ENCODE measurements at regions not wholly inside any gene's neighbourhood (a gene's known extent, or its start where the extent isn't known, plus 50 kb on each side); places are given as distances from the start of the nearest gene placed in this dataset.
A peak's percentile ranks its signal among the peaks of the same experiment; 100 is the strongest.
"Not testable (repeated sequence)": the region's sequence is repeated elsewhere in the genome, so short reads cannot be mapped to it uniquely, and the experiment has no call there.

DNA sequence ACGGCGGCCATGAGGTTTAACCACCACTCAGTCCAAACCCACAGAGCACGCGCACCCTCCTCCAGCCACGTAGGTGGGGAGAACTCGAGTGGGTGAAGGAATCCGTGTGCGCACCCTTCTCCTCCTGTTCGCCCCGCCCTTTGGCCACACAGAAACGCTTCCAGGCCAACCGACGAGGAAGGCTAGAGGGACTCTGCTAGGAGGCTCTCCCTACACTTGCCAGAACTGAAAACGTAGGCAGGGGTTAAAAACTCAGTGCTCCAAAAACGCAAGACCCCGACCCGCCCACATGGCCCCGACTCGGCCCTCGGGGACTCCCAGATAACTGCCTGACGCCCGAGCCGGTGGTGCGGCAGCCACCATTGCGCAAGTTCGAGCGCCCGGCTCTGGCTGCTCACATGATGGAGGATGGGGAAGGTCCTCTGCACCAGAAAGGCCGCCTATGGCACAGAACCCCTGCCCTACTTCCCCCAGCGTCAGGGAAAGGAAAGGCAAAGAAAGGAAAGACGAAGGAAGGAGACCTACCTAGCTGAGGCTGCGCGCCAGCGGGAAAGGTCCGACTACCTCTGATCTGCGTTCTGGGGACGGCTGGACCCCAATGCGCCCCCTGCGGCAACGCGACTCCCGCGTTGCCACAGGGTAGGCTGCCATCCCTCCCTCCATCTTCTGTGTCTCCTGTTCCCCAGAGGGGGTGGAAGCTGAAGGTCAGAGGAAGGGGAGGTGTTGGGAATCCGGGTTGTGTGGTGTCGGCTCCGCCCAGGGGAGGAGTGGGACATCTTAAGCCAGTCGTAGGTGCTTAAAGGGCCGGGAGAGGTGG lies 201.9 kb upstream of the AGTR2 start:
- peak; percentile 25 for DNase-seq

GRCh38 chrX:115970718-115971117 lies 199.8 kb upstream of the AGTR2 start:
- DNase-seq: no peak

- no peak for DNase-seq
These were observed 197.8 kb upstream of the AGTR2 start for GRCh38 chrX:115972717-115973116.

- no peak for DNase-seq
These were observed 192.5 kb upstream of the AGTR2 start for GRCh38 chrX:115978068-115978467.

DNA sequence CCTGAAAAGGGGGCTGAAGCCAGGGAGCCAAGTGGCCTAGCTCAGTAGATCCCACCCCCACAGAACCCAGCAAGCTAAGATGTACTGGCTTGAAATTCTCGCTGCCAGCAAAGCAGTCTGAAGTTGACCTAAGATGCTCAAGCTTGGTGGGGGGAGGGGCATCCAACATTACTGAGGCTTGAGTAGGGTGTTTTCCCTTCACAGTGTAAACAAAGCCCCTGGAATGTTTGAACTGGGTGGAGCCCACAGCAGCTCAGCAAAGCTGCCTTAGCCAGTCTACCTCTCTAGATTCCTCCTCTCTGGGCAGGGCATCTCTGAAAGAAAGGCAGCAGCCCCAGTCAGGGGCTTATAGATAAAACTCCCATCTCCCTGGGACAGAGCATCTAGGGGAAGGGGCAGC lies 187.4 kb upstream of the AGTR2 start:
- not testable (repeated sequence) for DNase-seq

DNA sequence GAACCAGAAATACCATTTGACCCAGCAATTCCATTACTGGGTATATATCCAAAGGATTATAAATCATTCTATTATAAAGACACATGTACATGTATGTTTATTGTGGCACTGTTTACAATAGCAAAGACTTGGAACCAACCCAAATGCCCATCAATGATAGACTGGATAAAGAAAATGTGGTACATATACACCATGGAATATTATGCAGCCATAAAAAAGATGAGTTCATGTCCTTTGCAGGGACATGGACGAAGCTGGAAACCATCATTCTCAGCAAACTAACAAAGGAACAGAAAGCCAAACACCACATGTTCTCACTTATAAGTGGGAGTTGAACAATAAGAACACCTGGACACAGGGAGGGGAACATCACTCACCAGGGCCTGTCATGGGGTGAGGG lies 183.1 kb upstream of the AGTR2 start:
- not testable (repeated sequence) for DNase-seq

DNA sequence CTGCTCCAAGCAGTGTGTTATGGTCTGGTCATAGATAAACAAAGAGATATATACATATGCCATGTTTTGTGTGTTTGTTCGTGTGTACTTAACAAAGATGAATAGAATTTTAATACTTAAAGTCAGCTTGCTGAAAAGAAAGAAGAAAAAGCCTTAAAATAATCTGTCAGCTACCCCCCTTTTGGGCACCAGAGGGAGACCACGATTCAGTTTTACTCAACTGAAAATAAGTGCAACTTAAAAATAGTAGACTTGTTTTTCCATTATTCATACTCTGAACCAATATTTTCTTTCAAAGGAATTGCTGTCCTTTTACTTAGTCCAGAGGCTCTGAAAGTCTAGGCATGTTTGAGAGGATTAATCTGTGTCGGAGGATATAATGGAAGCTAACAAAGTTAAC lies 181.7 kb upstream of the AGTR2 start:
- DNase-seq: peak; percentile 28

DNA sequence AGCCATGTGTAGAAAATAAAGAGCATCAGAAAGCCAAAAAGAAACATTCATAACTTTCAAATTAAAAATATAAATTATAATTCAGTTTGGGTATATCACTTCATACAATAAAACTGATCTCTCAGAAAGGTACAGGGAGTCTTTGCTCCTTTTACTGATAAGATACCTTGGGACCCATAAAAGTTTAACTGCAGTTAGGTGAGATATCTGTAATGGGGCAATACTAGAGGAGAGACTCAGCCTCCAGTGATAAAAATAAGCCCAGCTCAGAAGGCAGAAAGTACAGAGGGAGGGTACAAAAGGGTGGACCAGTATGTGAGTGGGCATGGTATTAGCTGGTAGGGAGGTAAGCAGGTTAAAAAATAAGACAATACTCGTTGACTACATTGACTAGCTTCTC lies 180.9 kb upstream of the AGTR2 start:
- DNase-seq: no peak

DNA sequence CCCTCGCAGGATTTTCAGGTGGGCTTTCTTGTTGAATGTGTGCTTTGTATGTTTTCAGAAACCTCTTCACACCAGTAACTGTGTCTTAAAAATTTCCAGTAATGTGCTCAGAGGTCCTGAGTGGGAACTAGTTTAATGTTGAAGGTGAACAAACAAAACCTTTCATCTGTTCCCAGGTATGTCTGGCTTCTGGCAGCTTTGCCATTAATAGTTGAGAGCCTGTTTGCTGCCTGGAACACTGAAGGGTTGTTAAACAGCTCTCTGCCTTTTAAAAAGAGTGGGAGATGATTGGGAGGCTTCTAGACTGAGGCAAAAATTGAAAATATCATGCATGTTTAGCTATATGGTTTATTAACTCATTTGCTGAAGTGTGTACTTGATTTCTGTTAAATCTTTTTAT lies 161.2 kb upstream of the AGTR2 start:
- peak; percentile 1 for DNase-seq

DNA sequence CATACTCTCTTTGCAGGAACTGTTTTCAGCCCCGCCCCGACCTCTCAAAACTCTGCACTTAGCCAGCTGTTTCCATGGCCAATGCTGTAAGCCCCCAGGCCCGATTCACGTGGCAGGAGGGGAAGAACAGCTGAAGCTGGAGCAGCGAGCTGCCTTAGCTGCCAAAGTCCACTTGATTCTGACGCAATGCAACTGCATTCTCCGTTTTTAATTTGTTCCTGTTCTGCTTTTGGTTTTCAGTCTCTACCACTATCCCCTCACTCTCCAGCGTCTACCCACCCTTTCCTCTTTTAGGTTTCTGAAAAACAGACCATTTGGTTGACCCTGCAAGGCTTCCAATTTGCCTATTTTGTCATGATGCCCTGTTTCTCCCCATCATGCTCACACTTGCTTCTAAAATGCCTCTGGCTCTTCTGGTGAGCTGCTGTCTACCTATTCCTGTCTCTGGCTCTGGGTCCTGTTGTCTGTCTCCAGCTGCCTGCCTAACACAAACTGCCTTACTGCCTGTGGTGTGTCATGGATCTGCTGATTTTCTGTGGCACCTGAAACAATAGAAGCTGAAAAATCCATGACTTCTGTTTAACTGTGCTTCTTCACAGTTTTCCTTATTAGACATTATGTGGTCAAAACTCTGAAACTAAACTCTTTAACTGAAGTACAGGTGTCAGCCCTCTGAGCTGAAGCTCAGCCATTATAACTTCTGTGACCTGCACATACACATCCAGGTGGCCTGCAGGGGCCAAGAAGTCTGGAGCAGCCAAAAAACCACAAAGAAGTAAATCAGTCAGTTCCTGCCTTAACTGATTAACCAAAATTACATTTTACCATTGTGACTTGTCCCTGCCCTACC lies 160.5 kb upstream of the AGTR2 start:
- DNase-seq: peak; percentile 77

DNA sequence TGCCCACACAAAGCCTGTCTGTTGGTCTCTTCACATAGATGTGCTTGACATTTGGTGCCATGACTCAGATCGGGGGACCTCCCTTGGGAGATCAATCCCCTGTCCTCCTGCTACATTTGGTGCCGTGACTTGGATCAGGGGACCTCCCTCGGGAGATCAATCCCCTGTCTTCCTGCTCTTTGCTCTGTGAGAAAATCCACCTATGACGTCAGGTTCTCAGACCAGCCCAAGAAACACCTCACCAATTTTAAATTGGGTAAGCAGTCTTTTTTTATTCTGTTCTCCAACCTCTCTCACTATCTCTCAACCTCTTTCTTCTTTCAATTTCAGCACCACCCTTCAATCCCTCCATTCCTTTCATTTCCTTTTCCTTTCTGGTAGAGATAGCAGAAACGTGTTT lies 159.6 kb upstream of the AGTR2 start:
- DNase-seq: no peak

- no peak for DNase-seq
These were observed 139.2 kb upstream of the AGTR2 start for GRCh38 chrX:116031331-116031730.
